ENCODE measurements at regions not wholly inside any gene's neighbourhood (a gene's known extent, or its start where the extent isn't known, plus 50 kb on each side); places are given as distances from the start of the nearest gene placed in this dataset.

DNA sequence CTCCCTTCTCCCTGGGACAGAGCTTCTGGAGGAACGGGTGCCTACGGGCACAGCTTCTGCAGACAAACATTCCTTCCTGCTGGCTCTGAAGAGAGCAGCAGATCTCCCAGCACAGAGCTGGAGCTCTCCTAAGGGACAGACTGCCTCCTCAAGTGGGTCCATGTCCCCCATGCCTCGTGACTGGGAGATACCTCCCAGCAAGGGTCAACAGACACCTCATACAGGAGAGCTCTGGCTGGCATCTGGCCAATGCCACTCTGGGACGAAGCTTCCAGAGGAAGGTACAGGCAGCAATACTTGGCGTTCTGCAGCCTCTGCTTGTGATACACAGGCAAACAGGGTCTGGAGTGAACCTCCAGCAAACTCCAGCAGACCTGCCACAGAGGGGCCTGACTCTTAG, 227.9 kb downstream of the SPATA31D1 start:
- TF ChIP-seq, protein P1, sequence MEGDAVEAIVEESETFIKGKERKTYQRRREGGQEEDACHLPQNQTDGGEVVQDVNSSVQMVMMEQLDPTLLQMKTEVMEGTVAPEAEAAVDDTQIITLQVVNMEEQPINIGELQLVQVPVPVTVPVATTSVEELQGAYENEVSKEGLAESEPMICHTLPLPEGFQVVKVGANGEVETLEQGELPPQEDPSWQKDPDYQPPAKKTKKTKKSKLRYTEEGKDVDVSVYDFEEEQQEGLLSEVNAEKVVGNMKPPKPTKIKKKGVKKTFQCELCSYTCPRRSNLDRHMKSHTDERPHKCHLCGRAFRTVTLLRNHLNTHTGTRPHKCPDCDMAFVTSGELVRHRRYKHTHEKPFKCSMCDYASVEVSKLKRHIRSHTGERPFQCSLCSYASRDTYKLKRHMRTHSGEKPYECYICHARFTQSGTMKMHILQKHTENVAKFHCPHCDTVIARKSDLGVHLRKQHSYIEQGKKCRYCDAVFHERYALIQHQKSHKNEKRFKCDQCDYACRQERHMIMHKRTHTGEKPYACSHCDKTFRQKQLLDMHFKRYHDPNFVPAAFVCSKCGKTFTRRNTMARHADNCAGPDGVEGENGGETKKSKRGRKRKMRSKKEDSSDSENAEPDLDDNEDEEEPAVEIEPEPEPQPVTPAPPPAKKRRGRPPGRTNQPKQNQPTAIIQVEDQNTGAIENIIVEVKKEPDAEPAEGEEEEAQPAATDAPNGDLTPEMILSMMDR (IDR thresholded peaks at IDR 0.05), result no peak
- no peaks in the 10 kb centered on the region for H3K36me3 ChIP-seq
- no peak overlapping the region for H3K4me3 ChIP-seq
- no peak for DNase-seq (ENCODE audit: low spot score)
- H3K9me3 ChIP-seq, result peaks cover 0 to 9% of the 10 kb centered on the region in 2 donors
- H3K27ac ChIP-seq, result no peak overlapping the region
- H3K4me1 ChIP-seq, result no peaks in the 10 kb centered on the region
- H3K27me3 ChIP-seq, result no peaks in the 10 kb centered on the region

DNA sequence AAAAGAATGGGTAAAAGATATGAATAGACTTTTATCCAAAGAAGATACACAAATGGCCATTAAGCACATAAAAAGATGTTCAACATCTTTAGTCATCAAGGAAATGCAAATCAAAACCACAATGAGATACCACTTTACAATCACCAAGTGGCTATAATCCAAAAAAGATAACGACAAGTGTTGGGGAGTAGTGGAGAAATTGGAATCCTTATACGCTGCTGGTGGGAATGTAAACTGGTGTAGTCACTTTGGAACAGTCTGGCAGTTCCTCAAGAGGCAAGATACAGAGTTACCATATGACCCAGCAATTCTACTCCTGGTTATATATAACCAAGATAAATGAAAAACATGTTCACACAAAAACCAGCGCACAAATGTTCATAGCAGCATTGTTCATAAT, 234.9 kb downstream of the SPATA31D1 start:
- TF ChIP-seq, protein P1 (IDR thresholded peaks at IDR 0.05), result no peak

DNA sequence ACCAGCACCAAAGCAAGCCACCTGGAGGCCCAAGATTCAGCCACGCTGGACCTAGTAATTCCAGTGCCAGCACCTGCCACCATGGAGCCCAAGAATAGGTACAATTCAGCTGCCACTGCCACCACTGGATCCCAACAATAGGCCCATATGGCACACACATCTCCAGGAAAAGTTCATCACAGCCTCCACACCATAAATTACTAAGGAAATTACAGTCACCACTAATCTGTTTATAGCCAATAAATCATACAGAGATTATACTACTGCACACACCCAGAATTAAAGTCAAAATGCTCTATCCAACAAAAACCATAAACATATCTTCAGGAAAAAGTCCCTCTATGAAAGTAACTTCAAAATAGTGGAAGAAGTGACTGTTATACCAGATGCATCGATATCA, 242.8 kb downstream of the SPATA31D1 start:
- TF ChIP-seq, protein P1 (IDR thresholded peaks at IDR 0.05), result no peak
- H3K4me1 ChIP-seq, result no peaks in the 10 kb centered on the region
- H3K27me3 ChIP-seq, result no peaks in the 10 kb centered on the region
- no peak for DNase-seq (ENCODE audit: low spot score)
- H3K9me3 ChIP-seq, result peaks cover 0 to 26% of the 10 kb centered on the region in 2 donors
- no peaks in the 10 kb centered on the region for H3K36me3 ChIP-seq
- no peak overlapping the region for H3K27ac ChIP-seq
- no peak overlapping the region for H3K4me3 ChIP-seq

More for the DNA sequence above, 234.9 kb downstream of the SPATA31D1 start:
- Histone ChIP-seq H3K9me3 (no peaks in the 10 kb centered on the region), H3K4me1 (no peaks in the 10 kb centered on the region), H3K27ac (no peak overlapping the region), H3K36me3 (no peaks in the 10 kb centered on the region), H3K4me3 (no peak overlapping the region), H3K27me3 (no peaks in the 10 kb centered on the region)
- DNase-seq (ENCODE audit: low spot score), result no peak

DNA sequence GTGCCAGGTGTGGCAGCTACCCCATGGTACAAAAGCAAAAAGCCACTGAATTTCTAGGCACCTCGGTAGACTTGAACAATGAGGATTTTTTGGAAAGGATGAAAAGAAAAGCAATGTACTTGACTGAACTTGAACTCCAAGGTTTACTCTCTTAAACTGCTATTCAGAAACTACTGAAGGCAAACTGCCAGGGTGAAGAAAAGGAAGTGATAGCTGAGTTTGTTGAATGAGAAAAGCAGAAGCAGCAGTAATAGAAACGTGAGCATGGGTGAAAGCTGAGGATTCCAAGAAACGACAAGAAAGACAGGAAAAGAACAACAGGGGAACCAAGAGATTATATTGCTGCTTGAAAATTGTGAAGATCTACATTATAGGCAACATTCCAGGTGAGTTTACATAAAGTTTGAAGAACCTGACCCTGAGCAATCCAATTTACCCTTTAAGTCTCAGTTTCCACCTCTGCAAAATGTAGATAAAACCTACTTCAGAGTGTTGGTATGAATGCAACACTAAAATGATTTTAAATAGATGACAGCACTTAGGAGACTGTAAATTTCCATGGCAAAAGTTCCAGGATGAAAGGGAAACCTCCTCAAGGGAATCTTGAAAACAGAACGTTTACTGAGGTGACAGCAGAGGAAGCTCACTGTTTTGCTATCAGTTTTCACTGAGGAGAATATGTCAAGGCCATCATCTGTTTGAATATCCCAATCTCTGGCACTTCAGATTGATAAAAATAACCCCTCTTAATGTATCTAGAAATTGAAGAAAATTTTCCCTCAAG, 245.8 kb downstream of the SPATA31D1 start:
- Histone ChIP-seq H3K9me3 (peaks cover 3 to 31% of the 10 kb centered on the region in 2 donors), H3K4me3 (no peak overlapping the region), H3K36me3 (no peaks in the 10 kb centered on the region), H3K4me1 (no peaks in the 10 kb centered on the region), H3K27me3 (no peaks in the 10 kb centered on the region), H3K27ac (no peak overlapping the region)
- TF ChIP-seq, protein P1 (IDR thresholded peaks at IDR 0.05), result no peak
- no peak for DNase-seq (ENCODE audit: low spot score)

DNA sequence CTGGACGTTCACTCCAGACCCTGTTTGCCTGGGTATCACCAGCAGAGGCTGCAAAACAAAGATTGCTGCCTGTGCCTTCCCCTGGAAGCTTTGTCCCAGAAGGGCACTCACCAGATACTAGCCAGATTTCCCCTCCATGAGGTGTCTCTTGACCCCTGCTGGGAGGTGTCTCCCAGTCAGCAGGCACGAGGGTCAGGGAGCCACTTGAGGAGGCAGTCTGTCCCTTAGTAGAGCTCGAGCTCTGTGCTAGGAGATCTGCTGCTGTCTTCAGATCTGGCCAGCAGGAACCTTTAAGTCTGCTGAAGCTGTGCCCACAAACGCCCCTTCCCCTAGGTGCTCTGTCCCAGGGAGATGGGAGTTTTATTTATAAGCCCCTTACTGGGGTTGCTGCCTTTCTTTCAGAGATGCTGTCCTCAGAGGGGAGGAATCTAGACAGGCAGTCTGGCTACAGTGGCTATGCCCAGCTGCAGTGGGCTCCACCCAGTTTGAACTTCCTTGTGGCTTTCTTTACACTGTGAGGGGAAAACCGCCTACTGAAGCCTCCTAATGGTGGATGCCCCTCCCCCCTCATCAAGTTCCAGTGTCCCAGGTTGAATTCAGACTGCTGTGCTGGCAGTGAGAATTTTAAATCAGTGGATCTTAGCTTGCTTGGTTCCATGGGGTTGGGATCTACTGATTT, 253.9 kb downstream of the SPATA31D1 start:
- no peak overlapping the region for H3K27ac ChIP-seq
- H3K4me3 ChIP-seq, result no peak overlapping the region
- H3K36me3 ChIP-seq, result no peaks in the 10 kb centered on the region
- DNase-seq (ENCODE audit: low spot score), result no peak
- no peaks in the 10 kb centered on the region for H3K27me3 ChIP-seq
- peaks cover 0 to 19% of the 10 kb centered on the region in 2 donors for H3K9me3 ChIP-seq
- TF ChIP-seq, protein P1 (IDR thresholded peaks at IDR 0.05), result no peak
- no peaks in the 10 kb centered on the region for H3K4me1 ChIP-seq

Data from right atrium auricular region (tissue), 2 donors.